Naive thymus-derived CD4-positive, alpha-beta T cell (primary cell): ENCODE measurements at regions not wholly inside any gene's neighbourhood (a gene's known extent, or its start where the extent isn't known, plus 50 kb on each side); places are given as distances from the start of the nearest gene placed in this dataset.
A peak's percentile ranks its signal among the peaks of the same experiment; 100 is the strongest.
"Not testable (repeated sequence)": the region's sequence is repeated elsewhere in the genome, so short reads cannot be mapped to it uniquely, and the experiment has no call there.

Source experiments
- ATAC-seq: fragments of 150-1000 bp; cut with Tn5 transposase; 2 replicates; pipeline ENCODE4 v1.10.0; 2021; ENCODE audit warnings: mild to moderate bottlenecking, moderate library complexity
- CTCF ChIA-PET: fragments of 350-600 bp; sonication (Branson Sonifier 250); formaldehyde crosslinking; loops from one replicate; lab custom pipeline; 2021; ENCODE audit warnings: antibody characterized with exemption; lab: Charles Lee
- POLR2A ChIA-PET: fragments of 350-600 bp; sonication (Branson Sonifier 250); formaldehyde crosslinking; loops from one replicate; lab custom pipeline; 2021; ENCODE audit warnings: antibody characterized with exemption, inconsistent platforms; lab: Charles Lee
- DNase-seq, 9 donors: peaks; one replicate each; pipeline versions ENCODE4 v3.0.0 to v3.0.0-alpha.2; 2020 to 2022; ENCODE audit warnings: mixed read lengths in 1 of 9
- H3K27ac ChIP-seq: one replicate; pipeline ENCODE4 v1.7.0; 2013; ENCODE audit warnings: mild to moderate bottlenecking, low read depth, low read length, moderate library complexity
- H3K27me3 ChIP-seq, 2 donors: one replicate each; pipeline ENCODE4 v1.7.0; 2013; ENCODE audit warnings: low read length in 2 of 2, mild to moderate bottlenecking in 2 of 2, moderate library complexity in 2 of 2; ENCODE audit not compliant: control insufficient read depth in 2 of 2, insufficient read depth in 2 of 2
- H3K36me3 ChIP-seq, 3 experiments: 1 replicate in 2 of 3; 2 replicates in 1 of 3; pipeline ENCODE4 v1.7.0; 2013; ENCODE audit warnings: low read length in 3 of 3, mild to moderate bottlenecking in 3 of 3, moderate library complexity in 1 of 3; ENCODE audit not compliant: insufficient read depth in 3 of 3, control insufficient read depth in 2 of 3
- H3K4me1 ChIP-seq, 2 donors: one replicate each; pipeline ENCODE4 v1.7.0; 2013; ENCODE audit warnings: low read length in 2 of 2, mild to moderate bottlenecking in 2 of 2, moderate library complexity in 1 of 2; ENCODE audit not compliant: control insufficient read depth in 2 of 2, insufficient read depth in 2 of 2
- H3K4me3 ChIP-seq: 2 replicates; pipeline ENCODE4 v1.7.0; 2013; ENCODE audit warnings: mild to moderate bottlenecking, low read length
- H3K9me3 ChIP-seq, 3 experiments: 1 replicate in 2 of 3; 2 replicates in 1 of 3; pipeline ENCODE4 v1.7.0; 2013; ENCODE audit warnings: low read length in 3 of 3; ENCODE audit not compliant: control insufficient read depth in 2 of 3
- H3K27ac Mint-ChIP-seq, 9 donors: one replicate each; pipeline ENCODE4 v1.8.0; 2020 to 2022; ENCODE audit warnings: mixed read lengths in 9 of 9, mild to moderate bottlenecking in 8 of 9, moderate library complexity in 5 of 9, inconsistent platforms in 2 of 9
- H3K27me3 Mint-ChIP-seq, 5 donors: one replicate each; pipeline ENCODE4 v1.8.0; 2021 to 2022; ENCODE audit warnings: mixed read lengths in 5 of 5, mild to moderate bottlenecking in 1 of 5
- H3K36me3 Mint-ChIP-seq, 5 donors: one replicate each; pipeline ENCODE4 v1.8.0; 2020 to 2022; ENCODE audit warnings: mixed read lengths in 5 of 5, mild to moderate bottlenecking in 3 of 5, inconsistent platforms in 1 of 5
- H3K4me1 Mint-ChIP-seq, 7 donors: one replicate each; pipeline ENCODE4 v1.8.0; 2020 to 2022; ENCODE audit warnings: mixed read lengths in 7 of 7, mild to moderate bottlenecking in 3 of 7, inconsistent platforms in 1 of 7
- H3K4me3 Mint-ChIP-seq, 10 donors: one replicate each; pipeline ENCODE4 v1.8.0; 2020 to 2022; ENCODE audit warnings: mild to moderate bottlenecking in 10 of 10, mixed read lengths in 10 of 10, moderate library complexity in 6 of 10, inconsistent platforms in 2 of 10
- H3K9me3 Mint-ChIP-seq, 11 donors: one replicate each; pipeline ENCODE4 v1.8.0; 2020 to 2022; ENCODE audit warnings: mixed read lengths in 11 of 11, mild to moderate bottlenecking in 4 of 11, inconsistent platforms in 1 of 11, moderate library complexity in 1 of 11
- intact Hi-C, 2 donors: fragments of 100-400 bp; cut with micrococcal nuclease; formaldehyde crosslinking; loops; one replicate each; pipeline ENCODE4 v1.15.1; 2023

DNA sequence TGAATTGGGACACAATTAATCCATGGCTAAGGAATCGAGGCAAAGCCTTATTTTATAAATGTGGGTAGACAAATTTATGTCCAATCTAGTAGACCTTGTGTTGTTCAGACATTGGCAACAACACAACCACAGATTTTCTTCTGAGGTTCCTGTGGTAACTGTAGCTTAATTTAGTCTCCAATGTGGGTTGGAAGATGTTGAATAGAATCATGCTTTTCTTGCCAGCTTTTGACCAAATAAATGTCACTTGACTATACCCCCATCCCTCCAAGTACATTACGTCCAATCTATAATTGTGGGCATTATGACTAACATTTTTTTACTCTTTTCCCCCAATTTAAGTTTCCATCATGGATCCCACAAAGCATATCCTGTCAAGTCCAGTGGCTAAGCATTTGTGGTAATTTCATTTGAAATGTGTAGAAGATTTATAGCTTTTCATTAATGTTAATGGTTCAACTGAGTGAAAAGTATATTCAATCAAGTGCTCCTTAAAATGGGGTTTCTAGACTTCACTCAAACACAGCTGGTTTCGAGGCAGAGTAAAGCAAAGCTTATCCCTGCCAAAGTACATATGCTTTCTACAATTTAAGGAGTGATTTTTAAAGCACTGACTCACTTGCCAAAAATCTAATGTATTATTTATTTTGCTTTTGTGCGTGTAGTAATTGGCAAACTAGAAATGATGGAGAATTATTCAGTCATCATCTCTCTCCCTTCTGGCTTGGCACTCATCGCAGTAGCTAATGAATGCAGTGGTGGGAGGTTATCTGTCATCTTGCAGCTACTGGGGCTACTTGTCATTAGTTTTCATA, 141.8 kb downstream of the FAM174A start:
- peaks cover 0 to 35% (median 12%) of the 10 kb centered on the region in 11 donors for H3K9me3 Mint-ChIP-seq
- DNase-seq (no peak), ATAC-seq (no peak)
- H3K27me3 Mint-ChIP-seq = peaks cover 0 to 14% (median 0%) of the 10 kb centered on the region in 5 donors
- H3K4me3 ChIP-seq = no peak overlapping the region
- no peaks in the 10 kb centered on the region for H3K27me3 ChIP-seq
- peaks cover 0 to 1% (median 0%) of the 10 kb centered on the region in 7 donors for H3K4me1 Mint-ChIP-seq
- H3K4me3 Mint-ChIP-seq = no peak overlapping the region
- ChIA-PET POLR2A (no interaction called here), CTCF (no interaction called here)
- H3K27ac Mint-ChIP-seq = peak overlapping the region in 1 of 9 donors; percentile 32
- no peaks in the 10 kb centered on the region for H3K4me1 ChIP-seq
- H3K27ac ChIP-seq = no peak overlapping the region
- intact Hi-C loops = no loop called here
- peaks cover 0 to 10% (median under 1%) of the 10 kb centered on the region in 5 donors for H3K36me3 Mint-ChIP-seq
- H3K9me3 ChIP-seq = no peaks in the 10 kb centered on the region
- no peaks in the 10 kb centered on the region for H3K36me3 ChIP-seq

DNA sequence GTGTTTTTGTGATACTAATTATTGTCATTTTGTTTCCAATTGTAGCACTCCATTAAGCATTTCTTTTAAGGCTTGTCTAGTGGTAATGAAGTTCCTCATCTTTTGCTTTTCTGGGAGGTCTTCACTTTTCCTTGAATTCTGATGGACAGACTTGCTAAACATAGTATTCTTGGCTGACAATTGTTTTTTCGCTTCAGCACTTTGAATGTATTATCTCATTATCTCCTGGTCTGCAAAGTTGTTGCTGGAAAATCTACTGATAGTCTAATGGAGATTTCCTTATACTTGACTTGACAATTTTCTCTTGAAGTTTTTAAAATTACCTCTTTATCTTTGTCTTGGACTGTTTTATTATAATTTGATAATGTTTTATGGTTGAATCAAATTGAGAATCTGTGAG, 147.5 kb downstream of the FAM174A start:
- intact Hi-C loops = no loop called here
- H3K27me3 ChIP-seq = no peaks in the 10 kb centered on the region
- ChIA-PET CTCF (no interaction called here), POLR2A (no interaction called here)
- Mint-ChIP-seq H3K4me1 (peaks cover 0 to 1% (median 0%) of the 10 kb centered on the region in 7 donors), H3K4me3 (no peak overlapping the region), H3K27ac (no peak overlapping the region), H3K9me3 (peaks cover 3 to 63% (median 32%) of the 10 kb centered on the region in 11 donors), H3K36me3 (peaks cover 0 to 22% (median 4%) of the 10 kb centered on the region in 5 donors), H3K27me3 (peaks cover 0 to 6% (median 0%) of the 10 kb centered on the region in 5 donors)
- H3K27ac ChIP-seq = no peak overlapping the region
- H3K4me3 ChIP-seq = no peak overlapping the region
- DNase-seq (no peak), ATAC-seq (no peak)
- H3K4me1 ChIP-seq = no peaks in the 10 kb centered on the region
- peaks cover 0 to 17% (median 0%) of the 10 kb centered on the region in 3 experiments for H3K9me3 ChIP-seq
- no peaks in the 10 kb centered on the region for H3K36me3 ChIP-seq

GRCh38 chr5:100683881-100684280, 148.7 kb downstream of the FAM174A start:
- DNase-seq = no peak
- Histone ChIP-seq H3K36me3 (no peaks in the 10 kb centered on the region), H3K27ac (no peak overlapping the region), H3K9me3 (peaks cover 0 to 17% (median 0%) of the 10 kb centered on the region in 3 experiments), H3K4me3 (no peak overlapping the region), H3K27me3 (no peaks in the 10 kb centered on the region), H3K4me1 (no peaks in the 10 kb centered on the region)
- peaks cover 0 to 22% (median 4%) of the 10 kb centered on the region in 5 donors for H3K36me3 Mint-ChIP-seq
- peaks cover 0 to 6% (median 0%) of the 10 kb centered on the region in 5 donors for H3K27me3 Mint-ChIP-seq
- ATAC-seq = no peak
- H3K27ac Mint-ChIP-seq = no peak overlapping the region
- H3K4me3 Mint-ChIP-seq = no peak overlapping the region
- ChIA-PET POLR2A (no interaction called here), CTCF (no interaction called here)
- H3K9me3 Mint-ChIP-seq = peaks cover 3 to 55% (median 32%) of the 10 kb centered on the region in 11 donors
- intact Hi-C loops = no loop called here
- peaks cover 0 to 1% (median 0%) of the 10 kb centered on the region in 7 donors for H3K4me1 Mint-ChIP-seq

GRCh38 chr5:100685122-100685521, 149.9 kb downstream of the FAM174A start:
- H3K9me3 Mint-ChIP-seq = peaks cover 3 to 44% (median 29%) of the 10 kb centered on the region in 11 donors

GRCh38 chr5:100688834-100689233, 153.7 kb downstream of the FAM174A start:
- H3K4me1 ChIP-seq, H3K27ac Mint-ChIP-seq, DNase-seq, intact Hi-C loops, H3K9me3 ChIP-seq, POLR2A ChIA-PET, H3K4me3 ChIP-seq, H3K27me3 ChIP-seq, ATAC-seq, H3K27ac ChIP-seq, CTCF ChIA-PET, H3K4me3 Mint-ChIP-seq, H3K4me1 Mint-ChIP-seq, H3K36me3 Mint-ChIP-seq, H3K36me3 ChIP-seq: not testable (repeated sequence)
- Mint-ChIP-seq H3K9me3 (peaks cover 0 to 11% (median 1%) of the 10 kb centered on the region in 11 donors), H3K27me3 (peaks cover 0 to 10% (median 0%) of the 10 kb centered on the region in 5 donors)

More at GRCh38 chr5:100685122-100685521, 149.9 kb downstream of the FAM174A start:
- ATAC-seq, H3K27me3 Mint-ChIP-seq, H3K4me1 Mint-ChIP-seq, H3K36me3 ChIP-seq, H3K4me1 ChIP-seq, H3K27ac ChIP-seq, H3K4me3 ChIP-seq, DNase-seq, intact Hi-C loops, H3K4me3 Mint-ChIP-seq, POLR2A ChIA-PET, CTCF ChIA-PET, H3K27ac Mint-ChIP-seq, H3K27me3 ChIP-seq: not testable (repeated sequence)
- H3K36me3 Mint-ChIP-seq = peaks cover 0 to 22% (median 4%) of the 10 kb centered on the region in 5 donors
- peaks cover 0 to 17% (median 0%) of the 10 kb centered on the region in 3 experiments for H3K9me3 ChIP-seq

GRCh38 chr5:100690036-100690560, 154.9 kb downstream of the FAM174A start:
- DNase-seq (no peak), ATAC-seq (no peak)
- Mint-ChIP-seq H3K4me3 (no peak overlapping the region), H3K4me1 (peaks cover 0 to 4% (median 0%) of the 10 kb centered on the region in 7 donors), H3K36me3 (no peaks in the 10 kb centered on the region), H3K27ac (no peak overlapping the region), H3K9me3 (no peaks in the 10 kb centered on the region), H3K27me3 (peaks cover 0 to 10% (median 0%) of the 10 kb centered on the region in 5 donors)
- intact Hi-C loops = loop anchor here in 1 of 2 donors (10.0 kb wide), 1 partner anchor 355 kb away; no protein-coding TSS in a partner anchor
- H3K27me3 ChIP-seq = no peaks in the 10 kb centered on the region
- POLR2A ChIA-PET = no interaction called here
- no peaks in the 10 kb centered on the region for H3K36me3 ChIP-seq
- CTCF ChIA-PET = no interaction called here
- no peak overlapping the region for H3K27ac ChIP-seq
- H3K4me1 ChIP-seq = no peaks in the 10 kb centered on the region
- no peaks in the 10 kb centered on the region for H3K9me3 ChIP-seq
- H3K4me3 ChIP-seq = no peak overlapping the region
